ENCODE measurements at regions not wholly inside any gene's neighbourhood (a gene's known extent, or its start where the extent isn't known, plus 50 kb on each side); places are given as distances from the start of the nearest gene placed in this dataset.

- no peak for DNase-seq
- Histone ChIP-seq H3K36me3 (no peaks in the 10 kb centered on the region), H3K9me3 (no peaks in the 10 kb centered on the region), H3K4me1 (no peaks in the 10 kb centered on the region), H3K27me3 (no peaks in the 10 kb centered on the region), H3K4me3 (ENCODE audit: low read depth, low read length) (no peak overlapping the region)
- TF ChIP-seq CTCF (IDR thresholded peaks at IDR 0.05; ENCODE audit: low read depth, low read length) = no peak
These were observed 539.0 kb downstream of the ARL4A start for GRCh38 chr7:13226385-13226784.

DNA sequence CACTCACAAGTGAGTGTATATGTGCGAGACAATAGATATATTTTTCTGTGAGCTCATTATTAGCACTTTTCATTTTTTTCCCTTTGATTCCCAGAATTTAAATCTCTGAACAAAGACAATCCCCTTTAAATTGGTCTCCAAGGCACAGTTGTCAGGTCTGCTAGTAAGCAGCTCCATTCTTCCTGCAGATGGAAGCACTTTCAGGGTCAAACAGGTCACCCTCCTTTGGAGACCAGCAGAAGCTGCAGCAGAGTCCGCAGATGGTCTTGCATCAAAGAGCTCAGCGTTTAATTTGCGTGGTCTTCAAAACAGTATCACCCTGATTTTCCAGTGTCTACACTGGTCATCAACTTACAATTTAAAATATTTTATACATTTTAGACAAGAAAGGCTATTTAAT, 543.8 kb downstream of the ARL4A start:
- TF ChIP-seq CTCF (IDR thresholded peaks at IDR 0.05; ENCODE audit: low read depth, low read length) = no peak
- DNase-seq = no peak
- H3K4me3 ChIP-seq (ENCODE audit: low read depth, low read length) = no peak overlapping the region
- no peaks in the 10 kb centered on the region for H3K9me3 ChIP-seq
- H3K4me1 ChIP-seq = no peaks in the 10 kb centered on the region
- H3K36me3 ChIP-seq = no peaks in the 10 kb centered on the region
- 0 out of 2 replicates have a peak, but pooled peaks cover 9% of the 10 kb centered on the region for H3K27me3 ChIP-seq

DNA sequence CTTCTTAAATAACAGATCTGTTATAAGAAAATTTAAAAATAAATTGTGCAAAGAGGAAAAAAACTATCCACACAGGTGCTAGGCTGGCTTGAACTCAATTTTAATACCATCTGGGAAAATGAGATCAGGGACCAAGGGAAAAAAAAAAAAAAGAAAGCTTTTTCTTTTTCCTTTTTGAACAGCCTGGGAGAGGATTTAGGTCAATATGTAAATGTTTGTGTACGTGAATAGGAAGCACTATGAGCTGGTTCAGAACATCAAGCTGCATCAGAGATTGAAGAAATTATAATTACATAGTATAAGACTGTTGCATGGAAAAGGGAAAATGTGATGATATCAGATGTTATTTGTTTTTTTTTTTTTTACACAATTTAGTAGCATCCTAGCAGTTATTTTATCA, 548.0 kb downstream of the ARL4A start:
- Histone ChIP-seq H3K27me3 (0 out of 2 replicates have a peak, but pooled peaks cover 9% of the 10 kb centered on the region), H3K36me3 (no peaks in the 10 kb centered on the region), H3K9me3 (no peaks in the 10 kb centered on the region), H3K4me1 (no peaks in the 10 kb centered on the region), H3K4me3 (ENCODE audit: low read depth, low read length) (no peak overlapping the region)
- no peak for DNase-seq
- TF ChIP-seq CTCF (IDR thresholded peaks at IDR 0.05; ENCODE audit: low read depth, low read length) = no peak

DNA sequence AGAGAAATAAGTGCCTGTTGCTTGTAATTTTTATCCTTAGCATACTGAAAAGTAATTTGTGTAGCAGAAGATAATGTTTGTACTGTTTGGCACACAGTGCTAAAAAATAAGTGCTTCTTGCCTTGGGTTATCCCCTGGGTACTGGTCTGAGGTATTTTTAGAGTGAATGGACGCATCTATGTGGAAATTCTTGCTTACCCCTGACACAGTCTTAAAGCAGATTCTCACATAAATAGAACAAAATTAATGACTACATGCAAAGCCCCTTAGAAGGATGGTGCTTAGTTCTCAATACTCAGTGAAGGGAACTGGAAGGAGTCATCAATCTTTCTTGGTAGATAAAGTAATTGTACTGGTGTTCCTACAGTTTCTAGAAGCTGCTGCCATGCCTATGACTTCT, 548.6 kb downstream of the ARL4A start:
- 0 out of 2 replicates have a peak, but pooled peaks cover 9% of the 10 kb centered on the region for H3K27me3 ChIP-seq
- DNase-seq = no peak
- TF ChIP-seq CTCF (IDR thresholded peaks at IDR 0.05; ENCODE audit: low read depth, low read length) = no peak
- H3K9me3 ChIP-seq = no peaks in the 10 kb centered on the region
- no peaks in the 10 kb centered on the region for H3K4me1 ChIP-seq
- H3K36me3 ChIP-seq = no peaks in the 10 kb centered on the region
- H3K4me3 ChIP-seq (ENCODE audit: low read depth, low read length) = no peak overlapping the region

DNA sequence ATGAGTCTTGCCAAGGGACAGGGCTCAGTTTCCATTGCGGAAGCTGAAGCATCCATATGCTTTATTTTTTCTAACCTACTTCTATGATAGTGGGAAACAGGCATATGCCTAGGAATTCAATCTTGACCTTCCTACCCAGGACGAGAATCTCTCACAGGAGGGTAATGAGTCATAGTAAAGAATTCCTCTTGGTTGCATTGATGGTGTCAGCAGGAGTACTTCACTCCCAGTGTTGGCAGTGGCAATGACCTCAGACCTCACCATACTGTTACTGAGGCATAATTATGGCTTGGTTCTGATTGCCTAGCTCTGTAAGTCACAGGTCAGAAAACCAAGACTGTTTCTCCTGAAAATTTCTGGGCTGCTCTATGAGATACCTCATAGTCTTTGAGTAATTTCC, 552.9 kb downstream of the ARL4A start:
- no peak for DNase-seq

GRCh38 chr7:13241416-13241815, 554.0 kb downstream of the ARL4A start:
- Histone ChIP-seq H3K27me3 (no peaks in the 10 kb centered on the region), H3K9me3 (no peaks in the 10 kb centered on the region), H3K36me3 (no peaks in the 10 kb centered on the region), H3K4me3 (ENCODE audit: low read depth, low read length) (no peak overlapping the region), H3K4me1 (no peaks in the 10 kb centered on the region)
- DNase-seq = no peak
- no peak for TF ChIP-seq CTCF (IDR thresholded peaks at IDR 0.05; ENCODE audit: low read depth, low read length)

More for the DNA sequence above, 552.9 kb downstream of the ARL4A start:
- no peaks in the 10 kb centered on the region for H3K9me3 ChIP-seq
- no peaks in the 10 kb centered on the region for H3K4me1 ChIP-seq
- TF ChIP-seq CTCF (IDR thresholded peaks at IDR 0.05; ENCODE audit: low read depth, low read length) = no peak
- H3K4me3 ChIP-seq (ENCODE audit: low read depth, low read length) = no peak overlapping the region
- no peaks in the 10 kb centered on the region for H3K27me3 ChIP-seq
- no peaks in the 10 kb centered on the region for H3K36me3 ChIP-seq
